Loucy (cell line): ENCODE measurements at regions not wholly inside any gene's neighbourhood (a gene's known extent, or its start where the extent isn't known, plus 50 kb on each side); places are given as distances from the start of the nearest gene placed in this dataset.

ENCODE experiments used
- H2AFZ ChIP-seq: fragments of 200-600 bp; sonication (generic); 2 replicates; pipeline ENCODE4 v1.6.0; 2016; ENCODE audit warnings: antibody characterized with exemption, mild to moderate bottlenecking, low read length, moderate library complexity
- H3F3A ChIP-seq: fragments of 200-600 bp; 2 replicates; pipeline ENCODE4 v1.6.0; 2016; ENCODE audit warnings: antibody characterized with exemption, low read depth, mild to moderate bottlenecking
- H3K27me3 ChIP-seq: fragments of 200-600 bp; sonication (generic); 2 replicates; pipeline ENCODE4 v1.6.1; 2014; ENCODE audit warnings: low read length, mild to moderate bottlenecking; ENCODE audit not compliant: insufficient read depth, poor library complexity, severe bottlenecking
- H3K36me3 ChIP-seq: fragments of 200-600 bp; sonication (generic); 2 replicates; pipeline ENCODE4 v1.6.1; 2016; ENCODE audit warnings: low read length; ENCODE audit not compliant: insufficient read depth
- H3K4me1 ChIP-seq: fragments of 200-600 bp; sonication (generic); 2 replicates; pipeline ENCODE4 v1.5.1; 2014; ENCODE audit warnings: low read length, mild to moderate bottlenecking; ENCODE audit not compliant: insufficient read depth, poor library complexity, severe bottlenecking
- H3K4me2 ChIP-seq: fragments of 200-600 bp; sonication (generic); 2 replicates; pipeline ENCODE4 v1.6.0; 2014; ENCODE audit warnings: antibody characterized with exemption, low read length, low read depth, mild to moderate bottlenecking; ENCODE audit not compliant: poor library complexity, severe bottlenecking
- H3K4me3 ChIP-seq: fragments of 200-600 bp; sonication (generic); 2 replicates; pipeline ENCODE4 v1.5.1; 2014; ENCODE audit warnings: low read length, mild to moderate bottlenecking, mixed read lengths; ENCODE audit not compliant: poor library complexity, severe bottlenecking
- H3K79me2 ChIP-seq: fragments of 200-600 bp; sonication (generic); 2 replicates; pipeline ENCODE4 v1.6.1; 2014; ENCODE audit warnings: low read length; ENCODE audit not compliant: insufficient read depth
- H3K9ac ChIP-seq: fragments of 200-600 bp; sonication (generic); 2 replicates; pipeline ENCODE4 v1.6.0; 2014; ENCODE audit warnings: mild to moderate bottlenecking, low read depth, low read length, moderate library complexity; ENCODE audit not compliant: poor library complexity, severe bottlenecking
- H3K9me2 ChIP-seq: fragments of 200-600 bp; sonication (generic); replicated peaks from 2 replicates; pipeline ENCODE4 v1.6.1; 2016; ENCODE audit warnings: low read depth, low read length, mixed read lengths
- H3K9me3 ChIP-seq: fragments of 200-600 bp; sonication (generic); 2 replicates; pipeline ENCODE4 v1.6.1; 2014; ENCODE audit warnings: mild to moderate bottlenecking, antibody characterized with exemption, low read length, low read depth; ENCODE audit not compliant: insufficient read depth
- H4K20me1 ChIP-seq: fragments of 200-600 bp; sonication (generic); 2 replicates; pipeline ENCODE4 v1.6.0; 2014; ENCODE audit warnings: antibody characterized with exemption, low read length, mild to moderate bottlenecking; ENCODE audit not compliant: insufficient read depth, poor library complexity, severe bottlenecking
- CTCF ChIP-seq: fragments of 200-600 bp; sonication (generic); conservative IDR thresholded peaks from 2 replicates; pipeline ENCODE4 v1.5.1; 2014; ENCODE audit warnings: mild to moderate bottlenecking, antibody characterized with exemption, low read length
- EZH2phosphoT487 ChIP-seq: fragments of 200-600 bp; IDR thresholded peaks from 2 replicates; pipeline ENCODE4 v1.6.1; 2018; ENCODE audit warnings: antibody characterized with exemption, mild to moderate bottlenecking, moderate library complexity, borderline replicate concordance

GRCh38 chr10:11682851-11683250 lies 59.3 kb upstream of the ECHDC3 start:
- no peak overlapping the region for H3K4me2 ChIP-seq
- no peaks in the 10 kb centered on the region for H3F3A ChIP-seq
- no peaks in the 10 kb centered on the region for H3K9me3 ChIP-seq
- H3K36me3 ChIP-seq: no peaks in the 10 kb centered on the region
- H2AFZ ChIP-seq: no peak overlapping the region
- H3K79me2 ChIP-seq: no peaks in the 10 kb centered on the region
- no peak overlapping the region for H3K4me3 ChIP-seq
- H3K9me2 ChIP-seq: no peaks in the 10 kb centered on the region
- no peaks in the 10 kb centered on the region for H4K20me1 ChIP-seq
- H3K9ac ChIP-seq: no peak overlapping the region
- TF ChIP-seq CTCF: no peak
- no peak for TF ChIP-seq EZH2phosphoT487
- no peaks in the 10 kb centered on the region for H3K27me3 ChIP-seq
- H3K4me1 ChIP-seq: peaks cover 20% of the 10 kb centered on the region

- no peaks in the 10 kb centered on the region for H3F3A ChIP-seq
- H3K79me2 ChIP-seq: no peaks in the 10 kb centered on the region
- TF ChIP-seq CTCF (no peak), EZH2phosphoT487 (no peak)
- H3K9me3 ChIP-seq: no peaks in the 10 kb centered on the region
- no peaks in the 10 kb centered on the region for H3K27me3 ChIP-seq
- H3K36me3 ChIP-seq: no peaks in the 10 kb centered on the region
- no peaks in the 10 kb centered on the region for H3K9me2 ChIP-seq
- H3K9ac ChIP-seq: no peak overlapping the region
- no peak overlapping the region for H2AFZ ChIP-seq
- peaks cover 20% of the 10 kb centered on the region for H3K4me1 ChIP-seq
- H4K20me1 ChIP-seq: no peaks in the 10 kb centered on the region
- no peak overlapping the region for H3K4me3 ChIP-seq
- H3K4me2 ChIP-seq: no peak overlapping the region
Observed at GRCh38 chr10:11682267-11682683, 59.9 kb upstream of the ECHDC3 start.

- Histone ChIP-seq H3K9me3 (no peaks in the 10 kb centered on the region), H2AFZ (no peak overlapping the region), H4K20me1 (no peaks in the 10 kb centered on the region), H3K4me2 (no peak overlapping the region), H3K4me1 (peaks cover 16% of the 10 kb centered on the region), H3K9me2 (no peaks in the 10 kb centered on the region), H3F3A (no peaks in the 10 kb centered on the region), H3K36me3 (no peaks in the 10 kb centered on the region), H3K79me2 (no peaks in the 10 kb centered on the region), H3K9ac (no peak overlapping the region), H3K27me3 (no peaks in the 10 kb centered on the region), H3K4me3 (no peak overlapping the region)
- TF ChIP-seq CTCF: no peak
Observed at GRCh38 chr10:11680496-11680895, 61.7 kb upstream of the ECHDC3 start.
